Left lung (tissue), 4 donors: ENCODE measurements at regions not wholly inside any gene's neighbourhood (a gene's known extent, or its start where the extent isn't known, plus 50 kb on each side); places are given as distances from the start of the nearest gene placed in this dataset.
"Not testable (repeated sequence)": the region's sequence is repeated elsewhere in the genome, so short reads cannot be mapped to it uniquely, and the experiment has no call there.

Experiments
- ATAC-seq: fragments of 200-7000 bp; cut with Tn5 transposase; one replicate; pipeline ENCODE4 v1.9.1; 2020; ENCODE audit warnings: moderate library complexity
- DNase-seq, 4 donors: peaks; one replicate each; pipeline ENCODE4 v3.0.0-alpha.2; 2013 to 2020
- H3K27ac ChIP-seq, 2 donors: fragments of 200-600 bp; sonication (generic) in 1 of 2; one replicate each; pipeline versions ENCODE4 v1.5.0 to v1.8.0; 2020 to 2021
- H3K27me3 ChIP-seq, 2 donors: fragments of 200-600 bp; sonication (generic) in 1 of 2; one replicate each; pipeline versions ENCODE4 v1.5.0 to v1.8.0; 2020 to 2021
- H3K36me3 ChIP-seq, 2 donors: fragments of 200-600 bp; sonication (generic) in 1 of 2; one replicate each; pipeline versions ENCODE4 v1.5.0 to v1.8.0; 2020 to 2021
- H3K4me1 ChIP-seq, 2 donors: fragments of 200-600 bp; one replicate each; pipeline ENCODE4 v1.8.0; 2021
- H3K4me3 ChIP-seq, 2 donors: fragments of 200-600 bp; sonication (generic) in 1 of 2; one replicate each; pipeline versions ENCODE4 v1.5.0 to v1.8.0; 2020 to 2021; ENCODE audit warnings: mild to moderate bottlenecking in 1 of 2
- H3K9me3 ChIP-seq, 2 donors: fragments of 200-600 bp; sonication (generic) in 1 of 2; one replicate each; pipeline versions ENCODE4 v1.5.0 to v1.8.0; 2020 to 2021
- intact Hi-C, 2 donors: fragments of 100-400 bp; cut with DNase I; formaldehyde crosslinking; loops; one replicate each; pipeline versions ENCODE4 v1.11.2 to v1.14.2; 2022
- TF ChIP-seq, protein P1 (sequence below), 2 donors: fragments of 200-600 bp; sonication (generic) in 1 of 2; IDR thresholded peaks; one replicate each; pipeline versions ENCODE4 v1.5.0 to v1.8.0; 2021; ENCODE audit warnings: antibody characterized with exemption in 2 of 2
- donor health status: DM: no; HTN: yes; CAD: no.
- donor health status: DM: no; HTN: no; CAD: no.

GRCh38 chr17:16888413-16889087, 83.4 kb downstream of the TNFRSF13B start:
- Histone ChIP-seq H3K36me3 (no peaks in the 10 kb centered on the region), H3K27ac (no peak overlapping the region), H3K4me1 (no peaks in the 10 kb centered on the region), H3K27me3 (no peaks in the 10 kb centered on the region), H3K9me3 (no peaks in the 10 kb centered on the region), H3K4me3 (no peak overlapping the region)
- intact Hi-C loops = no loop called here
- TF ChIP-seq, protein P1, sequence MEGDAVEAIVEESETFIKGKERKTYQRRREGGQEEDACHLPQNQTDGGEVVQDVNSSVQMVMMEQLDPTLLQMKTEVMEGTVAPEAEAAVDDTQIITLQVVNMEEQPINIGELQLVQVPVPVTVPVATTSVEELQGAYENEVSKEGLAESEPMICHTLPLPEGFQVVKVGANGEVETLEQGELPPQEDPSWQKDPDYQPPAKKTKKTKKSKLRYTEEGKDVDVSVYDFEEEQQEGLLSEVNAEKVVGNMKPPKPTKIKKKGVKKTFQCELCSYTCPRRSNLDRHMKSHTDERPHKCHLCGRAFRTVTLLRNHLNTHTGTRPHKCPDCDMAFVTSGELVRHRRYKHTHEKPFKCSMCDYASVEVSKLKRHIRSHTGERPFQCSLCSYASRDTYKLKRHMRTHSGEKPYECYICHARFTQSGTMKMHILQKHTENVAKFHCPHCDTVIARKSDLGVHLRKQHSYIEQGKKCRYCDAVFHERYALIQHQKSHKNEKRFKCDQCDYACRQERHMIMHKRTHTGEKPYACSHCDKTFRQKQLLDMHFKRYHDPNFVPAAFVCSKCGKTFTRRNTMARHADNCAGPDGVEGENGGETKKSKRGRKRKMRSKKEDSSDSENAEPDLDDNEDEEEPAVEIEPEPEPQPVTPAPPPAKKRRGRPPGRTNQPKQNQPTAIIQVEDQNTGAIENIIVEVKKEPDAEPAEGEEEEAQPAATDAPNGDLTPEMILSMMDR (IDR thresholded peaks at IDR 0.05) = no peak
- DNase-seq (no peak), ATAC-seq (no peak)

GRCh38 chr17:16887523-16888095, 84.3 kb downstream of the TNFRSF13B start:
- no peak overlapping the region for H3K27ac ChIP-seq
- H3K4me1 ChIP-seq = no peaks in the 10 kb centered on the region
- TF ChIP-seq, protein P1 (IDR thresholded peaks at IDR 0.05) = no peak
- ATAC-seq (no peak), DNase-seq (no peak)
- H3K4me3 ChIP-seq = no peak overlapping the region
- no peaks in the 10 kb centered on the region for H3K9me3 ChIP-seq
- H3K27me3 ChIP-seq = no peaks in the 10 kb centered on the region
- intact Hi-C loops = no loop called here
- no peaks in the 10 kb centered on the region for H3K36me3 ChIP-seq

GRCh38 chr17:16886655-16887322, 85.1 kb downstream of the TNFRSF13B start:
- H3K4me3 ChIP-seq = no peak overlapping the region
- no peaks in the 10 kb centered on the region for H3K4me1 ChIP-seq
- no peaks in the 10 kb centered on the region for H3K27me3 ChIP-seq
- no peak for DNase-seq
- no peak overlapping the region for H3K27ac ChIP-seq
- TF ChIP-seq, protein P1 (IDR thresholded peaks at IDR 0.05) = no peak
- H3K36me3 ChIP-seq = no peaks in the 10 kb centered on the region
- no peak for ATAC-seq
- H3K9me3 ChIP-seq = no peaks in the 10 kb centered on the region
- intact Hi-C loops = no loop called here

DNA sequence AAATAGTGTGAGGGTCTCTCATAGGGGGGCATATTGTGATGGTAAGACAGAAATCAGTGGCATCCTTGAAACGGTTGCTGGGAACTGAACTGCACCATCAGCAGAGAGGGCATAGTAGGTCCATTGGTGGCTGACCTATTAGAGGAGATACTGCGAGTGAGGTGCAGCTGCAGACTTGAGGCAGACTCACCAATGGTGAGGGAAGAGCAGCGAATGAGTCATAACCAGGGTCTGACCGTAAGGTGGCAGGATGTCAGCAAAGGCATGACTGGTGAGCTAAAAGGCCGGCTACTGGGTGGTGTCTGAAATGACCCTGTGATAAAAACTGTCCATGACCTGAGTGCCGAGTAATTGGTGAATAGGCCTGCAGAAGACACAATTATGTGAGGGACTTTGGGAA, 86.7 kb downstream of the TNFRSF13B start:
- DNase-seq, H3K36me3 ChIP-seq, H3K27ac ChIP-seq, H3K4me3 ChIP-seq, intact Hi-C loops, H3K4me1 ChIP-seq, H3K9me3 ChIP-seq, ATAC-seq, H3K27me3 ChIP-seq: not testable (repeated sequence)

DNA sequence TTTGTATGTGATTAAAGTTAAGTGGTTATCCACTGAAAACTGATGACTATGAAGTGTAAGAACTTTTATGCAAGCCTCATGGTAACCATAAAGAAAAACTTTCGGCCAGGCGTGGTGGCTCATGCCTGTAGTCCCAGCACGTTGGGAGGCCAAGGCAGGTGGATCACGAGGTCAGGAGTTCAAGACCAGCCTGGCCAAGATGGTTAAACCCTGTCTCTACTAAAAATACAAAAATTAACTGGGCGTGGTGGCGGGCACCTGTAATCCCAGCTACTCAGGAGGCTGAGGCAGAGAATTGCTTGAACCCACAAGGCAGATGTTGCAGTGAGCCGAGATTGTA, 89.0 kb downstream of the TNFRSF13B start:
- ATAC-seq, H3K9me3 ChIP-seq, DNase-seq, H3K36me3 ChIP-seq, H3K27ac ChIP-seq, H3K4me3 ChIP-seq, intact Hi-C loops, H3K27me3 ChIP-seq, H3K4me1 ChIP-seq: not testable (repeated sequence)

DNA sequence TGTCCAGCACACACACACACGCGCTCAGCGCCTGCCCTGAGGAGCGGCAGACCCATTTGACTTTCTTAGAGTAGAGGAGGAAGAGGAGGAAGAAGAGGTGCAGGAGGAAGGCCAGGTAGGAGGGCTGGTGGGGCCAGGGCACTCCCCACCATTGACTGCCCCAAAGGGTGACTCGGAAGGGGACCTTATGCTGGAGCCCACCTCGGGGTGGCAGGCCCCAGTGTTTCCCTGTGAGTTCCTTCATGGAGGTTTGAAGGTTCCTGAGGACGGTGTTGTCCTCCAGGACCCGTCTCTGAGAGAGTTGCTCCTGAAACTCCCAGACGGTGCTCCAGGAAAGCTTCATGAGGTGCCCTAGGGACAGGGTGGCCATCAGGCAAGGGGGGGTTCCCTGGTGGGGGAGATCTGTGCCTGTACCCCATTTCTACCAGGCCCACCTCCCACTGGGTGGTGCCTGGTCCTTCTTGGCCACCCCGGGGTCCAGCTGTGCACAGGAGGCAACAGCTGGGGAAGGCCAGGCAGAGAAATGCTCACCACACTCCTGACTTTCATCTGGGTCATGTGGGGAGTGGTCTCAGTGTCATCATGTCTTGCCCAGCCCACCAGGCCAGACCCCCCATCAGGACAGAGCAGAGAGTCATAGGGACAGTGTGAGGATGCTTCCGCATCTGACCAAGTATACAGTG, 89.5 kb downstream of the TNFRSF13B start:
- TF ChIP-seq, protein P1 (IDR thresholded peaks at IDR 0.05) = no peak
- DNase-seq (no peak), ATAC-seq (no peak)
- H3K9me3 ChIP-seq = no peaks in the 10 kb centered on the region
- no peaks in the 10 kb centered on the region for H3K36me3 ChIP-seq
- H3K27ac ChIP-seq = no peak overlapping the region
- intact Hi-C loops = no loop called here
- no peaks in the 10 kb centered on the region for H3K27me3 ChIP-seq
- H3K4me1 ChIP-seq = no peaks in the 10 kb centered on the region
- H3K4me3 ChIP-seq = no peak overlapping the region
